K562 (cell line): ENCODE measurements at regions not wholly inside any gene's neighbourhood (a gene's known extent, or its start where the extent isn't known, plus 50 kb on each side); places are given as distances from the start of the nearest gene placed in this dataset.

ENCODE experiments used
- ATAC-seq: fragments of 200-7000 bp; cut with Tn5 transposase; 3 replicates; pipeline ENCODE4 v1.9.1; 2020; ENCODE audit warnings: moderate library complexity
- BruUV-seq: library from RNA; stranded (reverse); fragments of 400-500 nt; replicated peaks from 2 replicates; lab custom pipeline; 2021; lab: Mats Ljungman, UMichigan
- CTCF ChIA-PET: fragments of 300-600 bp; formaldehyde crosslinking; extraction: SDS; loops from one replicate; lab custom pipeline; 2021; ENCODE audit warnings: low intra/inter-chr PET ratio; lab: Yijun Ruan, JAX
- POLR2A ChIA-PET: fragments of 300-600, 350-650 bp; sonication (Branson Sonifier 250); formaldehyde crosslinking; extraction: SDS; loops from one replicate; lab custom pipeline; 2021; ENCODE audit warnings: antibody characterized with exemption, inconsistent platforms; lab: Yijun Ruan, JAX
- DNase-seq, 4 experiments: peaks; one replicate each; pipeline versions ENCODE4 v3.0.0 to v3.0.0-alpha.2; 2011 to 2018; ENCODE audit warnings: low spot score in 3 of 4, mixed read lengths in 3 of 4; ENCODE audit errors: extremely low read depth in 1 of 4
- FAIRE-seq: peaks from 2 replicates; lab custom pipeline; 2011; peaks lifted over from hg19 to GRCh38; lab: Jason Lieb, UNC
- H2AFZ ChIP-seq: 2 replicates; pipeline ENCODE4 v1.6.0; 2011; ENCODE audit warnings: low read depth, low read length, control low read depth, inconsistent platforms
- H3K27ac ChIP-seq: fragments of 200-600 bp; 3 replicates; pipeline ENCODE4 v1.8.0; 2011; ENCODE audit warnings: low read depth, mild to moderate bottlenecking, control low read depth, inconsistent platforms, low read length, moderate library complexity, mixed read lengths; ENCODE audit errors: extremely low read depth
- H3K27me3 ChIP-seq, 2 experiments: fragments of 300-600 bp in 1 of 2; 2 replicates in 1 of 2; 3 replicates in 1 of 2; pipeline versions ENCODE4 v1.6.0 to v1.8.0; 2011; ENCODE audit warnings: inconsistent platforms in 2 of 2, low read length in 2 of 2, mild to moderate bottlenecking in 1 of 2, mixed read lengths in 1 of 2, moderate library complexity in 1 of 2; ENCODE audit not compliant: control insufficient read depth in 2 of 2, insufficient read depth in 2 of 2
- H3K36me3 ChIP-seq: fragments of 300-600 bp; 3 replicates; pipeline ENCODE4 v1.8.0; 2011; ENCODE audit warnings: mild to moderate bottlenecking, low read length, inconsistent platforms; ENCODE audit not compliant: control insufficient read depth, insufficient read depth
- H3K4me1 ChIP-seq, 2 experiments: fragments of 200-600 bp in 1 of 2; replicated peaks in 1 of 2; 2 replicates in 1 of 2; 3 replicates in 1 of 2; pipeline versions ENCODE4 v1.5.1 to v1.8.0; 2011; ENCODE audit warnings: inconsistent platforms in 2 of 2, low read length in 2 of 2, mild to moderate bottlenecking in 1 of 2, mixed read lengths in 1 of 2, moderate library complexity in 1 of 2; ENCODE audit not compliant: control insufficient read depth in 2 of 2, insufficient read depth in 2 of 2
- H3K4me2 ChIP-seq: 2 replicates; pipeline ENCODE4 v1.6.1; 2011; ENCODE audit warnings: low read length, control low read depth, inconsistent platforms, mixed read lengths; ENCODE audit not compliant: insufficient read depth
- H3K4me3 ChIP-seq: fragments of 200-600 bp; sonication (generic), shearing (Covaris generic); 2 replicates; pipeline ENCODE4 v1.5.1; 2016; ENCODE audit warnings: control low read depth, inconsistent platforms
- H3K79me2 ChIP-seq: fragments of 200-600 bp; 3 replicates; pipeline ENCODE4 v1.8.0; 2011; ENCODE audit warnings: low read length, inconsistent platforms; ENCODE audit not compliant: control insufficient read depth, insufficient read depth
- H3K9ac ChIP-seq, 2 experiments: 2 replicates each; pipeline versions ENCODE4 v1.6.0 to v1.6.1; 2011; ENCODE audit warnings: low read depth in 2 of 2, low read length in 2 of 2, control low read depth in 1 of 2, inconsistent platforms in 1 of 2, mild to moderate bottlenecking in 1 of 2, mixed read lengths in 1 of 2; ENCODE audit not compliant: insufficient read depth in 1 of 2
- H3K9me1 ChIP-seq: one replicate; pipeline ENCODE4 v1.6.0; 2011; ENCODE audit warnings: inconsistent platforms, mild to moderate bottlenecking, low read length, moderate library complexity; ENCODE audit not compliant: control insufficient read depth, insufficient read depth
- H3K9me3 ChIP-seq: replicated peaks from 2 replicates; pipeline ENCODE4 v1.5.1; 2011; ENCODE audit warnings: low read depth, low read length, inconsistent platforms; ENCODE audit not compliant: control insufficient read depth, insufficient read depth
- H4K20me1 ChIP-seq: replicated peaks from 2 replicates; pipeline ENCODE4 v1.6.1; 2011; ENCODE audit warnings: low read length, inconsistent platforms, mixed read lengths; ENCODE audit not compliant: control insufficient read depth, insufficient read depth
- ASH1L ChIP-seq: fragments of 450-650 bp; IDR thresholded peaks from 2 replicates; pipeline ENCODE4 v1.6.1; 2018; ENCODE audit warnings: borderline replicate concordance, mild to moderate bottlenecking, low read depth; ENCODE audit not compliant: partially characterized antibody
- HDAC2 ChIP-seq: fragments of 450-650 bp; IDR thresholded peaks from 2 replicates; pipeline ENCODE4 v1.6.1; 2016; ENCODE audit warnings: mild to moderate bottlenecking
- HMG20B ChIP-seq: fragments of 250-450 bp; sonication (Bioruptor Pico); IDR thresholded peaks from 2 replicates; pipeline ENCODE4 v1.5.0; 2021; ENCODE audit warnings: mild to moderate bottlenecking
- KAT2B ChIP-seq: IDR thresholded peaks from one replicate; pipeline ENCODE4 v1.6.1; 2012; ENCODE audit warnings: low read depth, mild to moderate bottlenecking, control low read depth, inconsistent platforms, low read length, moderate library complexity
- KLF10 ChIP-seq: fragments of 250-450 bp; sonication (Bioruptor Pico); IDR thresholded peaks from 2 replicates; pipeline ENCODE4 v1.6.1; 2021; ENCODE audit warnings: matching md5 sums
- LCOR ChIP-seq: sonication (generic); formaldehyde crosslinking; IDR thresholded peaks from 2 replicates; pipeline ENCODE4 v1.8.0; 2022; ENCODE audit warnings: mild to moderate bottlenecking, missing genetic modification reagents
- MAZ ChIP-seq, 2 experiments: fragments of 450-650 bp in 1 of 2; sonication (generic) in 1 of 2; formaldehyde crosslinking; IDR thresholded peaks in 1 of 2; conservative IDR thresholded peaks in 1 of 2; 2 replicates each; pipeline versions ENCODE4 v1.4.0 to v1.5.0; 2020; ENCODE audit warnings: mild to moderate bottlenecking in 1 of 2, missing genetic modification reagents in 1 of 2
- MCM3 ChIP-seq: fragments of 450-650 bp; IDR thresholded peaks from 2 replicates; pipeline ENCODE4 v1.6.1; 2016
- NR1H2 ChIP-seq: sonication (generic); formaldehyde crosslinking; IDR thresholded peaks from 2 replicates; pipeline ENCODE4 v1.4.0; 2020; ENCODE audit warnings: mild to moderate bottlenecking, missing genetic modification reagents
- ZBTB5 ChIP-seq: fragments of 450-650 bp; IDR thresholded peaks from 2 replicates; pipeline ENCODE4 v1.6.1; 2017; ENCODE audit warnings: antibody characterized with exemption
- ZNF140 ChIP-seq: fragments of 250-450 bp; sonication (Bioruptor Pico); IDR thresholded peaks from 2 replicates; pipeline ENCODE4 v1.8.0; 2021; ENCODE audit warnings: moderate library complexity, mild to moderate bottlenecking, inconsistent platforms
- ZNF518B ChIP-seq: fragments of 250-450 bp; sonication (Bioruptor Pico); IDR thresholded peaks from 2 replicates; pipeline ENCODE4 v1.5.0; 2021; ENCODE audit warnings: mild to moderate bottlenecking, moderate library complexity
- ZNF696 ChIP-seq: fragments of 250-450 bp; sonication (Bioruptor Pico); conservative IDR thresholded peaks from 2 replicates; pipeline ENCODE4 v1.4.0; 2020; ENCODE audit warnings: mild to moderate bottlenecking, moderate library complexity
- ZNF778 ChIP-seq: fragments of 450-650 bp; formaldehyde crosslinking; IDR thresholded peaks from 2 replicates; pipeline ENCODE4 v1.4.0; 2020; ENCODE audit warnings: mild to moderate bottlenecking, moderate library complexity
- ZNF780A ChIP-seq: fragments of 250-450 bp; sonication (Bioruptor Pico); IDR thresholded peaks from 2 replicates; pipeline ENCODE4 v1.5.0; 2021; ENCODE audit warnings: mild to moderate bottlenecking
- WGBS: fragments of 100-300 bp; shearing (Covaris generic); methylation state at CpG from one replicate; pipeline ENCODE4 v1.1.6; 2016; ENCODE audit warnings: low coverage, mixed read lengths; ENCODE audit not compliant: insufficient coverage; ENCODE audit errors: missing lambda C conversion rate; 5-methylcytosine and 5-hydroxymethylcytosine counted together
- in situ Hi-C: fragments of 300-500 bp; cut with MboI; formaldehyde crosslinking; loops from 4 replicates; pipeline ENCODE4 v1.15.0; 2018; ENCODE audit warnings: inconsistent platforms, mixed read lengths
- intact Hi-C: fragments of 100-400 bp; cut with micrococcal nuclease; formaldehyde crosslinking; loops from 2 replicates; pipeline ENCODE4 v1.14.2; 2022

- no peak for TF ChIP-seq ZNF518B (CRISPR knock-in tag)
- no peak for TF ChIP-seq KAT2B
- TF ChIP-seq MCM3: no peak
- TF ChIP-seq ZNF780A (CRISPR knock-in tag): no peak
- TF ChIP-seq LCOR: no peak
- TF ChIP-seq NR1H2 (CRISPR knock-in tag): no peak
Measured at GRCh38 chr14:85243321-85243720, 286.6 kb upstream of the FLRT2 start (continued).

- Histone ChIP-seq H3K36me3 (no peaks in the 10 kb centered on the region), H2AFZ (no peak overlapping the region), H3K27me3 (no peaks in the 10 kb centered on the region), H3K79me2 (no peaks in the 10 kb centered on the region), H3K4me1 (no peaks in the 10 kb centered on the region), H3K4me3 (no peak overlapping the region), H3K27ac (no peak overlapping the region), H3K9ac (no peak overlapping the region), H3K9me3 (no peaks in the 10 kb centered on the region), H4K20me1 (no peaks in the 10 kb centered on the region), H3K4me2 (no peak overlapping the region), H3K9me1 (no peaks in the 10 kb centered on the region)
- BruUV-seq: no TSS peak
- in situ Hi-C loops (no loop called here), intact Hi-C loops (no loop called here)
- ChIA-PET CTCF (no interaction called here), POLR2A (no interaction called here)
- DNase-seq (no peak), ATAC-seq (no peak), FAIRE-seq (no peak)
- WGBS: 6% methylated on average over 3 of the region's 3 CpGs
- TF ChIP-seq ZNF778 (no peak), ZBTB5 (no peak), KLF10 (CRISPR knock-in tag) (no peak), ASH1L (no peak), MAZ (CRISPR knock-in tag; conservative IDR thresholded peaks at IDR 0.05 in 1 of 2, IDR thresholded peaks at IDR 0.05 in 1 of 2) (no peak), ZNF696 (CRISPR knock-in tag) (no peak), HMG20B (CRISPR knock-in tag) (no peak), HDAC2 (no peak), ZNF140 (no peak)
Measured at GRCh38 chr14:85247071-85247470, 282.9 kb upstream of the FLRT2 start.
